Naive thymus-derived CD4-positive, alpha-beta T cell (primary cell): ENCODE measurements at regions not wholly inside any gene's neighbourhood (a gene's known extent, or its start where the extent isn't known, plus 50 kb on each side); places are given as distances from the start of the nearest gene placed in this dataset.
"Not testable (repeated sequence)": the region's sequence is repeated elsewhere in the genome, so short reads cannot be mapped to it uniquely, and the experiment has no call there.

Experiments used
- ATAC-seq: fragments of 150-1000 bp; cut with Tn5 transposase; 2 replicates; pipeline ENCODE4 v1.10.0; 2021; ENCODE audit warnings: mild to moderate bottlenecking, moderate library complexity
- CTCF ChIA-PET: fragments of 350-600 bp; sonication (Branson Sonifier 250); formaldehyde crosslinking; loops from one replicate; lab custom pipeline; 2021; ENCODE audit warnings: antibody characterized with exemption; lab: Charles Lee
- POLR2A ChIA-PET: fragments of 350-600 bp; sonication (Branson Sonifier 250); formaldehyde crosslinking; loops from one replicate; lab custom pipeline; 2021; ENCODE audit warnings: antibody characterized with exemption, inconsistent platforms; lab: Charles Lee
- DNase-seq, 9 donors: peaks; one replicate each; pipeline versions ENCODE4 v3.0.0 to v3.0.0-alpha.2; 2020 to 2022; ENCODE audit warnings: mixed read lengths in 1 of 9
- H3K27ac ChIP-seq: one replicate; pipeline ENCODE4 v1.7.0; 2013; ENCODE audit warnings: mild to moderate bottlenecking, low read depth, low read length, moderate library complexity
- H3K27me3 ChIP-seq, 2 donors: one replicate each; pipeline ENCODE4 v1.7.0; 2013; ENCODE audit warnings: low read length in 2 of 2, mild to moderate bottlenecking in 2 of 2, moderate library complexity in 2 of 2; ENCODE audit not compliant: control insufficient read depth in 2 of 2, insufficient read depth in 2 of 2
- H3K36me3 ChIP-seq, 3 experiments: 1 replicate in 2 of 3; 2 replicates in 1 of 3; pipeline ENCODE4 v1.7.0; 2013; ENCODE audit warnings: low read length in 3 of 3, mild to moderate bottlenecking in 3 of 3, moderate library complexity in 1 of 3; ENCODE audit not compliant: insufficient read depth in 3 of 3, control insufficient read depth in 2 of 3
- H3K4me1 ChIP-seq, 2 donors: one replicate each; pipeline ENCODE4 v1.7.0; 2013; ENCODE audit warnings: low read length in 2 of 2, mild to moderate bottlenecking in 2 of 2, moderate library complexity in 1 of 2; ENCODE audit not compliant: control insufficient read depth in 2 of 2, insufficient read depth in 2 of 2
- H3K4me3 ChIP-seq: 2 replicates; pipeline ENCODE4 v1.7.0; 2013; ENCODE audit warnings: mild to moderate bottlenecking, low read length
- H3K9me3 ChIP-seq, 3 experiments: 1 replicate in 2 of 3; 2 replicates in 1 of 3; pipeline ENCODE4 v1.7.0; 2013; ENCODE audit warnings: low read length in 3 of 3; ENCODE audit not compliant: control insufficient read depth in 2 of 3
- H3K27ac Mint-ChIP-seq, 9 donors: one replicate each; pipeline ENCODE4 v1.8.0; 2020 to 2022; ENCODE audit warnings: mixed read lengths in 9 of 9, mild to moderate bottlenecking in 8 of 9, moderate library complexity in 5 of 9, inconsistent platforms in 2 of 9
- H3K27me3 Mint-ChIP-seq, 5 donors: one replicate each; pipeline ENCODE4 v1.8.0; 2021 to 2022; ENCODE audit warnings: mixed read lengths in 5 of 5, mild to moderate bottlenecking in 1 of 5
- H3K36me3 Mint-ChIP-seq, 5 donors: one replicate each; pipeline ENCODE4 v1.8.0; 2020 to 2022; ENCODE audit warnings: mixed read lengths in 5 of 5, mild to moderate bottlenecking in 3 of 5, inconsistent platforms in 1 of 5
- H3K4me1 Mint-ChIP-seq, 7 donors: one replicate each; pipeline ENCODE4 v1.8.0; 2020 to 2022; ENCODE audit warnings: mixed read lengths in 7 of 7, mild to moderate bottlenecking in 3 of 7, inconsistent platforms in 1 of 7
- H3K4me3 Mint-ChIP-seq, 10 donors: one replicate each; pipeline ENCODE4 v1.8.0; 2020 to 2022; ENCODE audit warnings: mild to moderate bottlenecking in 10 of 10, mixed read lengths in 10 of 10, moderate library complexity in 6 of 10, inconsistent platforms in 2 of 10
- H3K9me3 Mint-ChIP-seq, 11 donors: one replicate each; pipeline ENCODE4 v1.8.0; 2020 to 2022; ENCODE audit warnings: mixed read lengths in 11 of 11, mild to moderate bottlenecking in 4 of 11, inconsistent platforms in 1 of 11, moderate library complexity in 1 of 11
- intact Hi-C, 2 donors: fragments of 100-400 bp; cut with micrococcal nuclease; formaldehyde crosslinking; loops; one replicate each; pipeline ENCODE4 v1.15.1; 2023

GRCh38 chr1:242924717-242925116, 330.4 kb downstream of the CEP170 start:
- CTCF ChIA-PET, H3K27ac Mint-ChIP-seq, H3K4me3 ChIP-seq, H3K4me1 Mint-ChIP-seq, H3K9me3 ChIP-seq, H3K36me3 Mint-ChIP-seq, H3K27me3 Mint-ChIP-seq, H3K4me3 Mint-ChIP-seq, H3K27me3 ChIP-seq, ATAC-seq, H3K4me1 ChIP-seq, H3K36me3 ChIP-seq, DNase-seq, H3K9me3 Mint-ChIP-seq, intact Hi-C loops, POLR2A ChIA-PET, H3K27ac ChIP-seq: not testable (repeated sequence)

- H3K27ac ChIP-seq, POLR2A ChIA-PET, H3K9me3 Mint-ChIP-seq, H3K27me3 ChIP-seq, H3K27me3 Mint-ChIP-seq, H3K4me3 Mint-ChIP-seq, CTCF ChIA-PET, H3K4me1 ChIP-seq, H3K9me3 ChIP-seq, H3K27ac Mint-ChIP-seq, H3K36me3 ChIP-seq, H3K36me3 Mint-ChIP-seq, intact Hi-C loops, H3K4me3 ChIP-seq, DNase-seq, ATAC-seq, H3K4me1 Mint-ChIP-seq: not testable (repeated sequence)
Observed at GRCh38 chr1:242923603-242924002, 331.5 kb downstream of the CEP170 start.

- DNase-seq, H3K27ac Mint-ChIP-seq, H3K4me1 Mint-ChIP-seq, ATAC-seq, H3K27me3 ChIP-seq, H3K4me1 ChIP-seq, POLR2A ChIA-PET, H3K4me3 Mint-ChIP-seq, H3K9me3 ChIP-seq, H3K9me3 Mint-ChIP-seq, H3K36me3 Mint-ChIP-seq, H3K27ac ChIP-seq, CTCF ChIA-PET, H3K4me3 ChIP-seq, intact Hi-C loops, H3K36me3 ChIP-seq: not testable (repeated sequence)
- H3K27me3 Mint-ChIP-seq: peaks cover 0 to 24% (median 0%) of the 10 kb centered on the region in 5 donors
Observed at GRCh38 chr1:242914729-242915128, 340.4 kb downstream of the CEP170 start.

GRCh38 chr1:242912855-242913254, 342.2 kb downstream of the CEP170 start:
- H3K4me3 Mint-ChIP-seq, H3K9me3 ChIP-seq, H3K9me3 Mint-ChIP-seq, ATAC-seq, H3K4me1 Mint-ChIP-seq, H3K27ac ChIP-seq, CTCF ChIA-PET, H3K36me3 Mint-ChIP-seq, DNase-seq, H3K4me3 ChIP-seq, intact Hi-C loops, H3K36me3 ChIP-seq, H3K27ac Mint-ChIP-seq, POLR2A ChIA-PET, H3K4me1 ChIP-seq, H3K27me3 ChIP-seq: not testable (repeated sequence)
- peaks cover 0 to 24% (median 0%) of the 10 kb centered on the region in 5 donors for H3K27me3 Mint-ChIP-seq

GRCh38 chr1:242900558-242900957, 354.5 kb downstream of the CEP170 start:
- H3K27me3 ChIP-seq, CTCF ChIA-PET, DNase-seq, H3K9me3 ChIP-seq, ATAC-seq, H3K4me3 Mint-ChIP-seq, POLR2A ChIA-PET, H3K4me1 ChIP-seq, H3K36me3 ChIP-seq, H3K4me3 ChIP-seq, H3K36me3 Mint-ChIP-seq, H3K27ac Mint-ChIP-seq, intact Hi-C loops, H3K27ac ChIP-seq, H3K4me1 Mint-ChIP-seq: not testable (repeated sequence)
- peaks cover 0 to 11% (median 0%) of the 10 kb centered on the region in 5 donors for H3K27me3 Mint-ChIP-seq
- peaks cover 0 to 14% (median 3%) of the 10 kb centered on the region in 11 donors for H3K9me3 Mint-ChIP-seq

GRCh38 chr1:242890192-242890741, 364.8 kb downstream of the CEP170 start:
- no peak overlapping the region for H3K4me3 Mint-ChIP-seq
- peaks cover 2 to 27% (median 12%) of the 10 kb centered on the region in 5 donors for H3K27me3 Mint-ChIP-seq
- no peak for ATAC-seq

GRCh38 chr1:242886137-242886536, 361.6 kb upstream of the PLD5 start:
- no peaks in the 10 kb centered on the region for H3K4me1 Mint-ChIP-seq
- no peaks in the 10 kb centered on the region for H3K36me3 ChIP-seq
- CTCF ChIA-PET: no interaction called here
- ATAC-seq (no peak), DNase-seq (no peak)
- POLR2A ChIA-PET: no interaction called here
- no peaks in the 10 kb centered on the region for H3K4me1 ChIP-seq
- no peak overlapping the region for H3K4me3 ChIP-seq
- H3K4me3 Mint-ChIP-seq: no peak overlapping the region
- peaks cover 0 to 12% (median 3%) of the 10 kb centered on the region in 11 donors for H3K9me3 Mint-ChIP-seq
- no peak overlapping the region for H3K27ac ChIP-seq
- peaks cover 0 to 4% (median 0%) of the 10 kb centered on the region in 5 donors for H3K36me3 Mint-ChIP-seq
- H3K27me3 ChIP-seq: no peaks in the 10 kb centered on the region
- no peaks in the 10 kb centered on the region for H3K9me3 ChIP-seq
- H3K27me3 Mint-ChIP-seq: peaks cover 2 to 38% (median 9%) of the 10 kb centered on the region in 5 donors
- intact Hi-C loops: no loop called here
- no peak overlapping the region for H3K27ac Mint-ChIP-seq

More at GRCh38 chr1:242890192-242890741, 364.8 kb downstream of the CEP170 start:
- H3K4me1 ChIP-seq: no peaks in the 10 kb centered on the region
- Mint-ChIP-seq H3K4me1 (no peaks in the 10 kb centered on the region), H3K9me3 (peaks cover 0 to 12% (median 4%) of the 10 kb centered on the region in 11 donors), H3K36me3 (peaks cover 0 to 5% (median 0%) of the 10 kb centered on the region in 5 donors), H3K27ac (no peak overlapping the region)
- no peaks in the 10 kb centered on the region for H3K9me3 ChIP-seq
- no peak overlapping the region for H3K4me3 ChIP-seq
- DNase-seq: peak in 1 of 9 donors; percentile 21
- POLR2A ChIA-PET: no interaction called here
- no peaks in the 10 kb centered on the region for H3K36me3 ChIP-seq
- H3K27me3 ChIP-seq: no peaks in the 10 kb centered on the region
- intact Hi-C loops: no loop called here
- CTCF ChIA-PET: no interaction called here
- H3K27ac ChIP-seq: no peak overlapping the region
